Panc1 (cell line): ENCODE measurements at regions not wholly inside any gene's neighbourhood (a gene's known extent, or its start where the extent isn't known, plus 50 kb on each side); places are given as distances from the start of the nearest gene placed in this dataset.

ENCODE experiments used
- CTCF ChIP-seq: fragments of 450-650 bp; IDR thresholded peaks from 2 replicates; pipeline ENCODE4 v1.5.1; 2017; ENCODE audit warnings: mild to moderate bottlenecking
- POLR2AphosphoS5 ChIP-seq: IDR thresholded peaks from 2 replicates; pipeline ENCODE4 v1.6.1; 2012; ENCODE audit warnings: mild to moderate bottlenecking, low read depth, low read length, moderate library complexity
- SIN3A ChIP-seq: IDR thresholded peaks from 2 replicates; pipeline ENCODE4 v1.6.1; 2012; ENCODE audit warnings: low read depth, mild to moderate bottlenecking, low read length, moderate library complexity, borderline replicate concordance; ENCODE audit not compliant: insufficient read depth
- TCF7L2 ChIP-seq: IDR thresholded peaks from 2 replicates; pipeline ENCODE4 v1.6.1; 2011; ENCODE audit warnings: mild to moderate bottlenecking, low read depth, low read length, inconsistent platforms
- TF ChIP-seq, protein P1 (sequence below), 2 experiments: IDR thresholded peaks; 2 replicates each; pipeline ENCODE4 v1.6.1; 2011 to 2012; ENCODE audit warnings: low read depth in 2 of 2, control low read depth in 1 of 2, low read length in 1 of 2, mild to moderate bottlenecking in 1 of 2, moderate library complexity in 1 of 2; ENCODE audit not compliant: insufficient read depth in 1 of 2

DNA sequence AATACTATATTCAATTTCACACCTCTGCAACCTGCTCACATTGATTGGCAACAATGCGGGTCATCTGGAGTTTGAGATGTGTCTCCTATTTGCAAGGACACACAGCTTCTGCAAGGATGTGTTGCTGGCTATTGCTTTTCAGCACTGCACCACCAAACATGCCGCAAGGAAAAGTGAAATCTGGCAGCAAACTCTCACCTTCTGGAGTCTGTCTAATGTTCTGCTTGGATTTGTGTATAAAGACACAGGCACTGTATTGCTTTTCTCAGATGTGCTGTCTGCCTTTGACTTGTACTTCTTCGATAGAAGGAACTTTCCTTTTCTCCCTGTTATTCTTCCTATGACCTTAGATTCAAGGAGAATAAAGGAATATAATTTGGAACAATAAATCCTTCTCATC lies 138.6 kb upstream of the EPHA4 start:
- TF ChIP-seq CTCF (no peak), POLR2AphosphoS5 (no peak), SIN3A (no peak), TCF7L2 (no peak)
- TF ChIP-seq, protein P1, sequence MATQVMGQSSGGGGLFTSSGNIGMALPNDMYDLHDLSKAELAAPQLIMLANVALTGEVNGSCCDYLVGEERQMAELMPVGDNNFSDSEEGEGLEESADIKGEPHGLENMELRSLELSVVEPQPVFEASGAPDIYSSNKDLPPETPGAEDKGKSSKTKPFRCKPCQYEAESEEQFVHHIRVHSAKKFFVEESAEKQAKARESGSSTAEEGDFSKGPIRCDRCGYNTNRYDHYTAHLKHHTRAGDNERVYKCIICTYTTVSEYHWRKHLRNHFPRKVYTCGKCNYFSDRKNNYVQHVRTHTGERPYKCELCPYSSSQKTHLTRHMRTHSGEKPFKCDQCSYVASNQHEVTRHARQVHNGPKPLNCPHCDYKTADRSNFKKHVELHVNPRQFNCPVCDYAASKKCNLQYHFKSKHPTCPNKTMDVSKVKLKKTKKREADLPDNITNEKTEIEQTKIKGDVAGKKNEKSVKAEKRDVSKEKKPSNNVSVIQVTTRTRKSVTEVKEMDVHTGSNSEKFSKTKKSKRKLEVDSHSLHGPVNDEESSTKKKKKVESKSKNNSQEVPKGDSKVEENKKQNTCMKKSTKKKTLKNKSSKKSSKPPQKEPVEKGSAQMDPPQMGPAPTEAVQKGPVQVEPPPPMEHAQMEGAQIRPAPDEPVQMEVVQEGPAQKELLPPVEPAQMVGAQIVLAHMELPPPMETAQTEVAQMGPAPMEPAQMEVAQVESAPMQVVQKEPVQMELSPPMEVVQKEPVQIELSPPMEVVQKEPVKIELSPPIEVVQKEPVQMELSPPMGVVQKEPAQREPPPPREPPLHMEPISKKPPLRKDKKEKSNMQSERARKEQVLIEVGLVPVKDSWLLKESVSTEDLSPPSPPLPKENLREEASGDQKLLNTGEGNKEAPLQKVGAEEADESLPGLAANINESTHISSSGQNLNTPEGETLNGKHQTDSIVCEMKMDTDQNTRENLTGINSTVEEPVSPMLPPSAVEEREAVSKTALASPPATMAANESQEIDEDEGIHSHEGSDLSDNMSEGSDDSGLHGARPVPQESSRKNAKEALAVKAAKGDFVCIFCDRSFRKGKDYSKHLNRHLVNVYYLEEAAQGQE (IDR thresholded peaks at IDR 0.05; ENCODE audit: insufficient read depth in 1 of 2, low read depth in 2 of 2, low read length in 1 of 2) = no peak
